Globus pallidus (tissue), 1 donor: ENCODE measurements at regions not wholly inside any gene's neighbourhood (a gene's known extent, or its start where the extent isn't known, plus 50 kb on each side); places are given as distances from the start of the nearest gene placed in this dataset.

Experiments used
- DNase-seq: peaks from one replicate; pipeline ENCODE4 v3.0.0-alpha.2; 2015; ENCODE audit warnings: low spot score

DNA sequence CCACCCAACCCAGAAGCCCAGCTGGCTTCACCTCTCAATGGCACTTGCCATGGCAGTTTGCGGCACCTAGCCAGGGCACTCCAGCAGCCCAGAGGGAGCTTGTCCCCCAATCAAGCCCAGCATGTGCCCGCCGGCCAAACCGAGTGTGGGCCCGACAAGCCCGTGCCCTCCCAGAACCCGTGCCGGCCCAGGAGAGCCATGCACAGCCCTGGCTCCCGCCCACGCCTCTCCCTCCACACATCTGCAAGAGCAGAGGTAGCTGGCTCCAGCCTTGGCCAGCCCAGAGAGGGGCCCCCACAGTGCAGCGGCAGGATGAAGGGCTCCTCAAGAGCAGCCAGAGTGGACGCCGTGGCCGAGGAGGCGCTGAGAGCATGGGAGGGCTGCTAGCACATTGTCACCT is 2278.0 kb upstream of the PCDH20 start:
- DNase-seq = no peak

DNA sequence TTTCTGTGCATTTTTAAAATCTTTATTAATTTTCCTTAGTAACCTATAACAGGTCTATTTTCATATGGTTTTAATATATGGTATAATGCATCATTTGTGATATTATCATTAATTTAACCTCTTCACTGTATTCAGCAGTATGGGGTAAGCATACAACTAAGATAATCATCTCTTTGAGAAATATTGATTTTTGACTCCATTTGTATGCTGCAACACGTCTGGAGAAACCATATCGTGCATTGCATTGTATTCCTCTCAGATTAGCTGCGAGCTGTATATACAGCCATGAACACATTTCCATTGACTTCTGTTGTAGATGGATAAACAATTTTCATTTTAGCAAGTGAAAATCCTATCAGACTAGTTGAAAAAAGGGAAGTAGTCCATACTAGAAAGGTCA is 2275.8 kb upstream of the PCDH20 start:
- no peak for DNase-seq

- DNase-seq = no peak
Measured at GRCh38 chr13:63690672-63691071, 2275.0 kb upstream of the PCDH20 start.

DNA sequence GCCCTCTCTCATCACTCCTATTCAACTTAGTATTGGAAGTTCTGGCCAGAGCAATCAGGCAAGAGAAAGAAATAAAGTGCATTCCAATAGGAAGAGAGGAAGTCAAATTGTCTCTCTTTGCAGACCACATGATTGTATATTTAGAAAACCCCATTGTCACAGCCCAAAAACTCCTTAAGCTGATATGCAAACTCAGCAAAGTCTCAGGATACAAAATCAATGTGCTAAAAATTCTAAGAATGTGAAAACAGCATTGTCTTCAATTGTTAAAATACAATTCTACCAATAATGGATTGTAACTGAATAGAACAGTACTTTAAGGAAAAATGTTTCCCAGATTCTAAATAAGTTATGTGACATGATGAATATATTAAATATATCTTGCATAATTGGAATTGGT is 2269.2 kb upstream of the PCDH20 start:
- no peak for DNase-seq

GRCh38 chr13:63680704-63681103 is 2265.1 kb upstream of the PCDH20 start:
- no peak for DNase-seq

GRCh38 chr13:63671296-63671695 is 2255.6 kb upstream of the PCDH20 start:
- DNase-seq = no peak

GRCh38 chr13:63651394-63651793 is 2235.7 kb upstream of the PCDH20 start:
- DNase-seq = no peak

DNA sequence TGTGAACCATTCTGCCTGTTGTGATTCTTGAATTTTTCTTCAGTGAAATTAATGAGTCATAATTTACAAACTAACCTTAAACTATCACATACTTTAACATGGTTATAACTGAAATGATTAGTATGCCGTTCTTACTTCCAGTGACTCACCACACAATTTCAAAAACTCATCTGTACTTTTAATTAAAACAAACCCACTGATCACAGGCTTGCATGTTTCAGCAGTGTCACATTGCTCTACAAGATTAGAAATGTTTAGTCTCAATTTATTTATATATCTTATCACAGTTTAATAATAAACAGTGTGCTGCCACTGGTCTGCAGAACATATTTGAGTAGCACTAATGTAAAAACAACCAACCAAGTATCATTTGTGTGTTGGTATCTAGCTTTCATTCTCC is 2227.9 kb upstream of the PCDH20 start:
- DNase-seq = no peak

DNA sequence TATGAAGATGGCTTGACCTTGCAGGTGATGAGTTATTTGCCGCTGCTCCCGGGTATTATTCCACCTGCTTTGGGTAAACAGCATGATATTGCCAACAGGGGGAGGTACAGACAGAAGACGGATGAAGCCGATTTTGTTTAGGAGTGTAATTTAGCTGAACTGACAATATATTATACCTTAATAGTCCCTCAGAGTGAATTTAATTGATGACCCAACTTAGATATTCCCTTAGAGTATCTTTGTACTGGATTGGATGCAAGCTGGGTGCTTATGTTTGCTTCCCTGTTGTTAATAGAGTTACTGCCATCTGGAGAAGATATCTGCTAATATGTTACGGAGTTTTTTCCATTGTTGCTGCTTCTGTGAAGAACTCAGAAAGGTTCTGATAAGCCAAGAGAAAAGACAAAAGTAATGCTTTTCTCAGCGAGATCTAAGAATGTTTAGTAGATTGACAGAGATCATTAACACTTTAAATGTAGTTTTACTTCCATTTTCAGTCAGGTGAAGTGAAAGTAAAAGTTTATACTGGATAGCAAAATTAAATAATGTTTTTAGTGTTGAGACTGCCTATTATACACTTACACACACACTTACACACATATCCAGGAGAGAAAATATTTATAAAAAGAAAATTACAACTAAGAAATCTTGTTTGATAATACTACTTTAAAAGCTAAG is 2220.8 kb upstream of the PCDH20 start:
- no peak for DNase-seq

- no peak for DNase-seq
Measured at GRCh38 chr13:63632321-63632720, 2216.7 kb upstream of the PCDH20 start.

DNA sequence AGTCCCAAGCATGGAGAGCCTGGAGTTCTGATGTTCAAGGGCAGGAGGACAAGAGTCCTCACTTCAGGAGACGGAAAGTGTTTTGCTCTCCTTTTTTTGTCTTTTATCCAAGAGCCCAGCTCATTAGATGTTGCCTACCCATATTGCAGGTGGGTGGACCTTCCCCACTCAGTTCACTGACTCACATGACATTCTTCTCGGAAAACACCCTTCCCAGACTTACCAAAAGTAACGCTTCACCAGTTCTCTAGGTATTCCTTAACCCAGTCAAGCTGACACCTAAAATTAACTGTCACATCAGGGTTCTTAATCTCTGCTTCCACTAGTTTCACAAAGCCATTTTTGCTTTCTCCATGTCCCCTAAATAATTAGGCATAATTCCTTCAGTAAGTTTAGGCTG is 2215.4 kb upstream of the PCDH20 start:
- DNase-seq = no peak

DNA sequence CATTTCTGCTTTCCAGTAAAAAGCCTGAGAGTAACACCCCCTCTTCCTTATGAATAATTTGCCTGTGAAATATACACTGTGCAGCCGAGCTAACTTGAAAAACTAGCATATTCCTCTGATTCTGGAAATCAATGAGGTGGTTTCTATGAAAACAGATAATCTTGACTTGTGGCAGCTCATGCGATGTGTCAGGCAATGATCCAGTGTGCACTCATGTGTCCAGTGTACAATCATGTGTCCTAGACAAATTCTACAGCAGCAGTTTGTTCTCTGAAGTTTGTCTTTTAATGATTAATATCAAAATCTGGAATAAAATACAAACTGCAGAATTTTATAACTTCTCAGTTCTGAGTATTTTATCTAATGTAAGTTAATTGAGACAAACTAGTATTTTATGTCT is 2213.9 kb upstream of the PCDH20 start:
- DNase-seq = no peak

- no peak for DNase-seq
Measured at GRCh38 chr13:63628310-63628709, 2212.7 kb upstream of the PCDH20 start.

DNA sequence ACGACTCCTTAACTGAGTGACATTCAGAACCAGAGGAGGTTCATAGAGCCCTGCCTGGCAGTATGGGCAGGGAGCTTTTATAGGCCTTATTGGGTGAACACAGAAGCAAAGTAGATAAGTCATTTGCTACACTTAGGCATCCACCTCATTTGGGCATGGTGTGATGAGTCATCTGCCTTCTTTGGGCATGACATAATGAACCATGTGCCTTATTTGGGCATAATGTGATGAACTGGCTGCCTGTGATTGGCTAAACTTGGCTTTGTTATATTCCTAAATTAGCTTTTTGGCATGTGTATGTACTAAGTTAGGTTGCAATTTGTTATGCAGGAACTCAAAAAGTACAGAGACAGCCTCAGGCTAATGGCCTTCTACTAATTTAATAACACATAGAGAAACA is 2210.2 kb upstream of the PCDH20 start:
- no peak for DNase-seq

- DNase-seq = no peak
Measured at GRCh38 chr13:63614874-63615612, 2199.4 kb upstream of the PCDH20 start.

DNA sequence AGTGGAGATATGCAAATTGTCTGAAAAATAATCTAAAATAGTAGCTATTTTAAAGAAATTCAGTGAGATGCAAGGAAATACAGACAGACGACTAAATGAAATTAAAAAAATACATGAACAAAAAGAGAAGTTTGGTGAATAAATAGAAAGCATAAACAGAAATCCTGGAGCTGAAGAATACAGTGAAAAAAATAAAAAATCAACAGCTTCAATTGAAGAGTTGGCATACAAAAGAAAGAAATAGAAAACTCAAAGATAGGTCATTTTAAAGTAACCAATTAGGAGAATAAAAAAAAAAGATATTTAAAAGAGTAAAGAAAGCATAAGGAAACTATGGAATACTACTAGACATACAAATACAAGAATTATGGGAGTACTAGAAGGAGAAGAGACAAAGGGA is 2191.5 kb upstream of the PCDH20 start:
- DNase-seq = no peak

- DNase-seq = no peak
Measured at GRCh38 chr13:63605962-63606361, 2190.3 kb upstream of the PCDH20 start.

- no peak for DNase-seq
Measured at GRCh38 chr13:63605403-63605802, 2189.8 kb upstream of the PCDH20 start.

DNA sequence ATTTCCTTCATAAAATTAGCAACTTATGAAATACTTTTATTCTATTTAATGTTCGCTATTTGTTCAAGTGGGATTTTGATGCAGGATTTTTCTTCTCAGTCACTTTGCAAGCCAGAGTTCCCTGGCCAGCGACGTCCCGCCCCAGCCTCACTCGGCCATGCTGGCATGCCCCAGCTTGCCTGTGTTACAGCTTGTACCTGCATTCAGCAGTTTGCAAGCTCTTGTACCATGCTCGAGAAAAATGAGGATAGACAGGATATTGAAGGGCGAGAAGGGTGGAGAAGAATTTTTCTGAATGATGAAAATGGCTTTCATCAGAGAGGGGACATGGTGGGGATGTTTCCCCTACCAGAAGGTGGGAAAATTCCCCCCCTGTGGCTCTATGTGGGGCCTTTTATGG is 2180.2 kb upstream of the PCDH20 start:
- no peak for DNase-seq

DNA sequence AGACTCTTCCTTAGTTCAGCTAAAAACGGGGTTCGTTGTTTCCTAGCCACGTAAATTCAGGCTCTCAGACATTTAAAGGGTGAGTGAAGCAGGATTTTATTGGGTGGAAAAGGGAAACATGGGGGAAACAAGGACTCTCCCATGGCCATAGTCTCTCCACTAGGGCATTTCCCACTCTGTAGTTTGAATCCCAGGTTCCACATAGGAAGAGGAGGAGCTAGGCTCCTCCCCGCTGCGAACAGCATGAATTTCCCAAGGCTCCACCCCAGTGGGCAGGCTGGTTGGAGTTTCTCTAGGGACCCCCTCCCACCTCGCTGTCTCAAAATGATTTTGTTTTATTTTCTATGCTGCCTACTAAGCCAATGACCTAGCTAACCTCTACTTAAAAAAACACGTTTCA is 2170.8 kb upstream of the PCDH20 start:
- no peak for DNase-seq

DNA sequence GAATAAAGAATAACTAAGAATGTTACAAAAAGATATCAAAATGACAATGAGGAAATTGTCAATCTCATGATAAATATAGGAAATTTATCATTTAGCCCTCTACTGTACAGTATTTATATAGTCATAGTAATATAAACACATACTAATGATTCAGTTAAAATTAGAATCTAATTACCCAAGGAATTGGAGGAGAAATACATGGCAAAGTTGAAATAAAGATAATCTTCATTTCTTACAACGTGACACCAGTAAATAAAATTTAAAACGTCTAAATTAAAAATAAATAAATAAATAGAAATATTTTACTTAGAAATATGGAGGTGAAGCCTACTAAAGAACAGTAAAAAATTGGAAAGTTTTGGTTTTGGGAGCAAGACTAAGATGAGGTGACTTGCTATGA is 2163.1 kb upstream of the PCDH20 start:
- no peak for DNase-seq

GRCh38 chr13:63567031-63567430 is 2151.4 kb upstream of the PCDH20 start:
- DNase-seq = no peak

- DNase-seq = no peak
Measured at GRCh38 chr13:63554157-63554556, 2138.5 kb upstream of the PCDH20 start.

DNA sequence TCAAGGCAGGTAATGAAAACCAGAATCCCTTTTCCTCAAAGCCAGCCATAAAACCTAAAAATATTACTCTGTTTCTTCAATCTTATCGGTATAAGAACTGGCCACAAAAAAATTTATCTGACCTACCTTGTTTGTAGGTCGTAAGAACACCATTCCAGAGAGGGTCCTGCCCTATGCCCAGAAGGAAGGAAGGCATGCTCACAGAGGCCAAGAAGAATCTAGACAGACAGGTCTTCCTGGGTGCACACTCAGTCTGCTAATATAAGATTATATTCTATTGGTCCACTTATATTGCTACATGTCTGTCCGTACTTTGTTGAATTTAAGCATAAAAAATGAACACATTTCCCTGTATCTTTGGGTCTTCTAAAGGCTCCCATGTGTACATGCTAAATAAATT is 2136.1 kb upstream of the PCDH20 start:
- DNase-seq = no peak
